ENCODE measurements at regions not wholly inside any gene's neighbourhood (a gene's known extent, or its start where the extent isn't known, plus 50 kb on each side); places are given as distances from the start of the nearest gene placed in this dataset.

DNA sequence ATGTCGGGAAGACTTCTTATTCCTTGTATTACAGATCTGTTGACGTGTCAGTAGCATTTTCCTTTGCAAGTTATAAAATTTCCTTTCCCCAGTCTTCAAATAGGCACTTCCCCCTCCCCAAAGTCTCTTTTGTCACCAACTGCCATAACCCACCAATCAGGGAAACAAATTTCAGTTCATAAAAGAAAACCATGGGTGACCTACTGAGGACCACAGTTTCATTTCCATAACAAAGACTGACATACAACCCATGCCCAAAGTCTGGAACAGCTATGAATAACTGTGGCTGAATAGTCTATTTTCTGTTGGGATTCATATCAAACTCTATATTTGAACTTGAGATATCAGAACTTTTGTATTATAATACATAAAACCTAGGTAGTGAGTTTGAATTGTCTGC is 307.8 kb downstream of the KBTBD8 start:
- TF ChIP-seq, protein P1, sequence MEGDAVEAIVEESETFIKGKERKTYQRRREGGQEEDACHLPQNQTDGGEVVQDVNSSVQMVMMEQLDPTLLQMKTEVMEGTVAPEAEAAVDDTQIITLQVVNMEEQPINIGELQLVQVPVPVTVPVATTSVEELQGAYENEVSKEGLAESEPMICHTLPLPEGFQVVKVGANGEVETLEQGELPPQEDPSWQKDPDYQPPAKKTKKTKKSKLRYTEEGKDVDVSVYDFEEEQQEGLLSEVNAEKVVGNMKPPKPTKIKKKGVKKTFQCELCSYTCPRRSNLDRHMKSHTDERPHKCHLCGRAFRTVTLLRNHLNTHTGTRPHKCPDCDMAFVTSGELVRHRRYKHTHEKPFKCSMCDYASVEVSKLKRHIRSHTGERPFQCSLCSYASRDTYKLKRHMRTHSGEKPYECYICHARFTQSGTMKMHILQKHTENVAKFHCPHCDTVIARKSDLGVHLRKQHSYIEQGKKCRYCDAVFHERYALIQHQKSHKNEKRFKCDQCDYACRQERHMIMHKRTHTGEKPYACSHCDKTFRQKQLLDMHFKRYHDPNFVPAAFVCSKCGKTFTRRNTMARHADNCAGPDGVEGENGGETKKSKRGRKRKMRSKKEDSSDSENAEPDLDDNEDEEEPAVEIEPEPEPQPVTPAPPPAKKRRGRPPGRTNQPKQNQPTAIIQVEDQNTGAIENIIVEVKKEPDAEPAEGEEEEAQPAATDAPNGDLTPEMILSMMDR (IDR thresholded peaks at IDR 0.05; ENCODE audit: control extremely low read depth, extremely low read depth, low read depth, missing control alignments), result no peak
- ChIA-PET POLR2A (no interaction called here), CTCF (no interaction called here)
- DNase-seq (ENCODE audit: extremely low spot score), result no peak

DNA sequence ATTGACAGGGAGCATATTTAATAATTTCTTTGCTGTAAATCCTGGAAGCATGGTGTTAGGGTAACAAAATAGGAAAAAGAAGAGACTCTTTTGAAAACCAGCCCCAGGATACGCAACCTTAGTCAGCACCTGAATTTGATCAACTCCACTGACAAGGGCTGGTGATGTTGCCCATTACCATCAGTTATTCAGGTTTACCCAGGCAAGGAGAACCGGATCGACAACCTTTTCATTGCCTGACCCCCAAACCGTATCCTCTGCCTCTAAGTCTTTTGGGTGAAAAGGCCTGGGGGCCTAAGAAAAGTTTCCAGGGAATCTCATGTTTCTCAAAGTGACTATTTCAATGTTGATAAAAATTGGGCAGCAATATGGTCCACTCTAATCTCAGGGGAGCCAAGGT is 313.3 kb downstream of the KBTBD8 start:
- DNase-seq (ENCODE audit: extremely low spot score), result no peak
- TF ChIP-seq, protein P1 (IDR thresholded peaks at IDR 0.05; ENCODE audit: control extremely low read depth, extremely low read depth, low read depth, missing control alignments), result no peak
- ChIA-PET POLR2A (no interaction called here), CTCF (no interaction called here)

DNA sequence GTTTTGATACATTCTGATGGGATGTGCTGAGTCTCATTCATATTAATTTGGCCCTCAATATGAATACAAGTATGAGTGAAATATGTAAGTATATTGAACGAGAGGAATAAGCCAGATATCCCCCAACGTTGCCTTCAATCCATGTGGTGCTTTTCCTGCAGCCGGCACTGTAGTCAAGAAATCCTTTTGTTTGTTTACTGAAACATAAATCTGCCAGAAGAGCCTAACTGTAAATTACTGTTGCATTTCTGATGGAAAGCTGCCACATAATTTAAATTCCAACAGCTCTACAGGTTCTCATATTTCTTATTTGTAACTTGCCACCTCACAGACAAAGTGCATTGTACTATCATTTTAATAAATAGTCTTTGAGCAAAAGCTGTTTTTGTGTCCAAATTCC is 314.0 kb downstream of the KBTBD8 start:
- POLR2A ChIA-PET, result no interaction called here
- TF ChIP-seq, protein P1 (IDR thresholded peaks at IDR 0.05; ENCODE audit: control extremely low read depth, extremely low read depth, low read depth, missing control alignments), result no peak
- CTCF ChIA-PET, result no interaction called here
- no peak for DNase-seq (ENCODE audit: extremely low spot score)

DNA sequence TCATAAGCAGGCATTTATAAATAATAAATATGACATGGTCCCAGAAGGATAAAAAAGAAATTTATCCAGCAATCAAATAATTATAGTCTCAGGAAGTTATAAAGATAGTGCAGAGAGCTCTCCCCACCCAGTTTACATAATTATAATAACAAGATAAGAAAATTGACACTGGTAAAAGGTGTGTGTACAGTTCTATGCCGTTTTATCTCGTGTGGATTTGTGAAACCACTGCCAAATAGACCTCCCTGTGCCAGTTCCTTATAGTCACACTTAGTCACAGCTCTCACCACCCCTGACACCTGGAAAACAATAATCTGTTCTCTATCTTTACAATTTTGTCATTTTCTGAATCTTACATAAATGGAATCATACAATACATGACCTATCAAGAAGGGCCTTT is 320.1 kb downstream of the KBTBD8 start:
- no peak for DNase-seq (ENCODE audit: extremely low spot score)
- POLR2A ChIA-PET, result no interaction called here
- TF ChIP-seq, protein P1 (IDR thresholded peaks at IDR 0.05; ENCODE audit: control extremely low read depth, extremely low read depth, low read depth, missing control alignments), result no peak
- CTCF ChIA-PET, result no interaction called here

DNA sequence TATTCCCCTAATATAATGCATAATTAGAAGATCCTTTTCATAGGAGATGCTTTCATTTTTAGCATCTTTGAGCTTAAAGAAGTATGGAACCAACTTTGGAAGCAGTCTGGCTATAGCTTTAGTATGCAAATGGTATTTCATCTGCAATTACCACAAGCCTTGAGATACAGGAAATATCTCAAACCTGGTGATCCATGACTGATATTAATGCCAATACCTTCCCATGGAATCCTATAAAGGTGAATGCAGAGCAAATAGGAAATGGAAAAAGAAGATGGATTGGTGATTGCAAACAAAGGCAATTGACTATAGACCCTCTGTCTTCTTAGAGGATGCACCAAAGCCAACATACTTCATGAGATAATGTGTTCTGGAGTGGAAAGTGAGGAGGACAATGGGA is 326.4 kb downstream of the KBTBD8 start:
- TF ChIP-seq, protein P1 (IDR thresholded peaks at IDR 0.05; ENCODE audit: control extremely low read depth, extremely low read depth, low read depth, missing control alignments), result no peak
- CTCF ChIA-PET, result no interaction called here
- DNase-seq (ENCODE audit: extremely low spot score), result no peak
- POLR2A ChIA-PET, result no interaction called here

All from GM10248 (cell line).